GM18520 (cell line): ENCODE measurements at regions not wholly inside any gene's neighbourhood (a gene's known extent, or its start where the extent isn't known, plus 50 kb on each side); places are given as distances from the start of the nearest gene placed in this dataset.

ENCODE experiments used
- ATAC-seq: cut with Tn5 transposase; IDR thresholded peaks from one replicate; pipeline ENCODE4 v1.9.1; 2021; ENCODE audit not compliant: unreplicated experiment

DNA sequence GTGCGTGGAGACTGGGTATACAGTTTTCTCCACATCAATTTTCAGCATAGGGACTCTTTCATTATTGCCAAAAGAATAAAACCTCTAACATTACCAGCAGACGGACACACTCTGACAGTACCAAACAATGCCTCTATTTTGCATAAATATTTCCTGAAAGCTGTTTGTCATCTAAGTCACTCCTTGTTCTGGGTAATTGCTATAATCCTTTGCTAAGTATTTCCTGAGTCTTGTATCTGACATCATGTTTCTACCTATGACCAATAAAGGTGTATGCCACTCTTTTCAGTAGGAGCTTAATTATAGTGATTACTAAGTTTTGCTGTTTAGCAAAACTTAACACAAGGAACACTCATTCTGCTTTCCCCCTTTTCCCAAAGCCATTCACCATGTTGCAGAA is 886.5 kb downstream of the SLITRK6 start:
- no peak for ATAC-seq

DNA sequence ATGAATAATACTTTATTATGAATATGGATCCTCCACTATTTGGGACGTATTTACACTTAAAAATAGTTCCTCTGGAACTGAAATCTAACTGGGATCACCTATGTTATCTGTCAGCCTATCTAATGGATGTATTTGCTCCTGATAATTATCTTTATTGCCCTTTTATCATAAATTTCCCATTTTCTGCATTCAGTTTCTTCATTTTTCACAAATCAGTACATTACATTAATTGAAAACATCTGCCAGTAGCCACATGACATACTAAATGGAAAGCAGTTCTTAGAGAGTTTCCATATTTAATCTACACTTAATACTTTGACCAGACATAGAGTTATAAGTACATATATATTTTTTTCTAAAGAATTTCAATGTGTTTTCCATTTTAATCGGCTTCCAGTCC is 888.8 kb downstream of the SLITRK6 start:
- no peak for ATAC-seq

DNA sequence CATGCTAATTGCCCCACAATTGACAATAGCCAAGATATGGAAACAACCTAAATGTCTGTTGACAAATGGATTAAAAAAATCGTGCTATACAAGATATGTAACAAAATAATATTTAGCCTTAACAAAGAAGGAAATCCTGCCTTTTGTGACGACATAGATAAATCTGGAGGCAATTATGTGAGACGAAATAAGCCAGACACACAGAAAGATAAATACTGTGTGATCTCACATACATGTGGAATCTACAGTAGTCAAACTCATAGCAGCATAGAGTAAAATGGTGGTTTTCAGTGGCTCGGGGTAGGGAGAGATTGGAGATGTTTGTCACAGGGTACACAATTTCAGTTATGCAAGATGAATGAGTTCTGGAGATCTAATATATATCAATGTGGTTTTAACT is 895.8 kb downstream of the SLITRK6 start:
- no peak for ATAC-seq

DNA sequence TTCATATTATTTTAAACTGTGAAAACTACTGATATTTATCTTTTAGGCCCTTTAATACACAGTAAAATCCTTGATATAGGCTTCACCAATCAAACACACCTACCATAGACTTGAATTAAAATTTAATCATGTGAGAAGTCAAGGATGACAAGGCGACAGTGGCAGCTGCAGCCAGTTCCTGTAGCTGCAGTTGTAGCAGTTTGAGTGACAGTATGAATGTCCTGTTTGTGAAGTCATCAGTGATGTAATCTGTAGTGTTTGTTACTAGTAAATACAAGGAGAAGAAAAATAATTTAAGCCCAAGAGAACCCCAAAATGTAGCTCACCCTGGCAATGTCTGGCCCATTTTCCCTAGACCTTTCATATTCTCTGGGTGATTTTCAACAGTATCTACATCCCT is 897.0 kb downstream of the SLITRK6 start:
- ATAC-seq = no peak

DNA sequence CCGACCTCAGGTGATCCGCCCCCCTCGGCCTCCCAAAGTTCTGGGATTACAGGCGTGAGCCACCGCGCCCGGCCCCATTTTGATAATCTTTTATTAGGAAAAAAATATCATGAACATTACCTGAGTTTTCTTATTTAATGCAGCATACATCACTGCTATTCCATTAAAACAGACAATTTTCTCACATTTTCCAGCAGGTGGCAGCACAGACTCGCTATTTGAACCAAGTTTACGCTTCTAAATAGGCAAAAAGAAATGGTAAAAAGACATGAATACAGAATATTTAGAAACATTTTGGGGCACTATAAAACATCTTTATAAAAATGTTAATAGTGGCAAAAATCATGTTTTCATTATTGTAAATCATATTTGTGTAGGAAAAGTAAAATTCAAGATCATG is 903.1 kb downstream of the SLITRK6 start:
- ATAC-seq = no peak

DNA sequence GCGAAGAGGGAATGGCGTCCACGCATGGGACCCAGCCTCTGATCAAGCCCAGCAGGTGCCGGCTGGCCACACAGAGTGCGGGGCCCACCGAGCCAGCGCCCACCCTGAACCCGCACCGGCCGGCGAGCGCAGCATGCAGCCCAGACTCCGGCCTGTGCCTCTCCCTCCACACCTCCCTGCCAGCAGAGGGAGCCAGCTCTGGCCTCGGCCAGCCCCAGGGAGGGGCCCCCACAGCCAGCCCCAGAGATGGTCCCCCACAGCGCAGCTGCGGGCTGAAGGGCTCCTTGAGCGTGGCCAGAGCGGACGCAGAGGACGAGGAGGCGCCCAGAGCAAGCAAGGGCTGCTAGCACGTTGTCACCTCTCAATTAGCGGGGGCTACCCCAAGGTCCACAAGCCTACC is 904.5 kb downstream of the SLITRK6 start:
- ATAC-seq = no peak

DNA sequence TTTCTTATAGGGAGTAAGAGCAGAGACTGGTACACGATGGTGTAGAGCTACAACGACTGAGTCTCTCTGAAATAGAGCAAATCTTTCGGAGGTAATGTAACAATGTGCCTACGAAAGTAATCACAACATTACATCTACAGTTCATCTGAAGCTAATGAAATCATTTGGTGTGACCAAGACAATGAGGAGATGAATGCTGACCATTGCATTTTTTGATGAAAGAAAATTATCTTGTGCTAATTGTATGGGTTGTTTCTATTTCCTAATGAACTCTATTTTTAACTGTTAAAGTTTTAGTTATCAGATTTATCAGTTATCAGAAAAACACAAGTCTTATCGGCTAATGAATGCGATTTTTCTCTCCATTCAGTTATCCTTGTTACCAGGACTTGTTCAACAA is 913.4 kb downstream of the SLITRK6 start:
- ATAC-seq = no peak

DNA sequence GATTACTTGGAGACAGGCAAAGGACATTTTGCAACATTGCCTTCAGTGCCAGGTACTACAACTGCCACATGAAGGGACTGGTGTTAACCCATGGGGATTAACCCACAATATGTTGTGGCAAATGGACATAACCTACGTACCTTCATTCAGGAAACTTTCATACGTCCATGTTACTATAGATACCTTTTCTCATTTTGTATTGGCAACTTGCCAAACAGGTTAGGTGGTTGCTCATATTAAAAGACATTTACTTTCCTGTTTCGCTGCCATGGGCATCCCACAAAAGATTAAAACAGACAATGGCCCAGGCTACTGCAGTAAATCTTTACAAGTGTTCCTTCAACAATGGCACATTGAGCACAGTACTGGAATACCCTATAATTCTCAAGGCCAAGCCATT is 925.3 kb downstream of the SLITRK6 start:
- no peak for ATAC-seq

DNA sequence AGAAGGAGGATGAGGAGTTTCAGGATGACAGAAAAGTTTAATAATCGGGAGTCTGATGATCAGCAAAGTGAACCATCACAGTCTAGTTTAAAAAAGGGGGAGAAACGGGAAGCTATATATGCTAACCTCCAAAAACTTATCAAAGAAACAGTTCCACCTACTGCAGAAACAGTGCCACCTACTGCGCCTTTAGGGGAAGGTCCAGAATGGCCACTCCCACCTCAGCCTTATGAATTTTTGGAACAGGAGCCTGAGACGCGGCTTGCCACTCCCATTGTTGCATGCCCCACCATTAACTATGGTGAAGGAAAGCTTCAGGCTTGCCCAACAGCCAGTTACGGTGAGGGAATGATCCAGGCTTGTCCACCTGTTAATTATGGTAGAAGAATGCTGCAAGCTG is 929.0 kb downstream of the SLITRK6 start:
- no peak for ATAC-seq

DNA sequence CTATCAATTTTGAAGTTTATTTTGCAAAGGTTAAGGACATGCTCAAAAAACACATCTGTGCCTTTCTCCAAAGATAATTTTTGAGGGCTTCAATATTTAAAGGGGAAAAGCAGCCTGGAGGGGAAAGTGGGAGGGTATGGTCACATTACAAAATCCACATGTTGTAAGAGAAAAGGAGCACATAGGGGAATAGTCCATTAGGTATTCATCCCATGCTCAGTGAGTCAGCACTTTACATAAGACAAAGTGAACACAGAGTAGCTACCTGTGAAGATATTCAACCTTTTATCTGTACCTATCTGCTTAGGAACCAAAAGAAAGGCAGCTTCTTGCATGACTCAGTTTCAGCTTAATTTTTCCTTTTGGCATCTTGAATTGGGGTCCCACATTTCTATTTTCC is 932.0 kb downstream of the SLITRK6 start:
- ATAC-seq = no peak

DNA sequence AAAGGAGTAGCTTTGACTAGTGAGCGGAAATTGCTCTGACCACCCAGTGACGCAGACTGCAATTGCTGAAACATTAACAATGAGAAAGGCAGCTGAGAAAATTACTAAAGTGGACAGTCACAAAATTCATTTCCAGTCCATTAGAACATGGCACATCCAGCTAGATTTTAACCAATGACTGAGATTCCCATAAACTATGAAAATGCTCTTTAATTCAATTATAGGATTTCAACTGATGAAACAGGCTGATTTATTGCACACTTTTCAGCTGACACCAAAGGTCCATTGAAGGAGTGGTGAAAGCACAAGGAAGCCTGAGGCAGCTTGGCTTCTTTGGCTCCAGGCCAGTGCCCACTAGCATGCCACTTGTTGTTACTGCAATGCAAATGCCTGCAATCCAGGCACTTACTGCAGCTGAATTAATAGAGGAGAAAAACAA is 933.4 kb downstream of the SLITRK6 start:
- ATAC-seq = no peak

DNA sequence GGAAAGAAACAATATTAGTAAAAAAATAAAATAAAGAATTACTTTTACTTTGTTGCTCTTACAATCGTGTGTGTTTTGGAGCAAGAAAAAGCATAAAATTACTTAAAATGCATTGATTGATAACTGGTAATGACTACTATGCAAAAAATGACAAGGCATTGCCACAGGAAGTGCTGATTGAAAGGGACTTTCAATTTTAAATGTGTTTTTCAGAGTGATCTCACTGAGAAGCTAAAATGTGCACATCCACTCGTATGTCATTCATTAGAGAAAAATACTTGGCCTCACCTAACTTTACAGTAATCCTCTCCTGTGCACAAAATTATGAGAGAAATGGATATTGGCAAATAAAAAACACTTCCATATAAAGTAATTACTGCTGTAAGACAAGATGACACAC is 934.9 kb downstream of the SLITRK6 start:
- no peak for ATAC-seq

DNA sequence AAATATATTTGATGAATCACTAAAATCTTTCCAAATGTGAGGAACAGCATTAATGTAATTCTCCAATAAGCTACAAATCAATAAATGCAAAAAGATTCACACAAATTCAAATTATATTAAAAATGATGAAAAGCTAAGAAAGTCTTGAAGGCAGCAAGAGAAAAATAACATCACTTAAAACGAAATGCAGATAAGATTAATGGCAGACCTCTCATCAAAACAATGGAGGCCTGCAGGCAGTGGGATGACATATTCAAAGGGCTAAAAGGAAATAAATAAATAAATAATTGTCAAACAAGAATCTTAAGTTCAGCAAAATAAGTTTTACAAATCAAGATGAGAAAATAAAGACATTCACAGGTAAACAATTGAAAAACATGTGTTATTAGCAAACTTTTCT is 952.1 kb downstream of the SLITRK6 start:
- ATAC-seq = no peak

DNA sequence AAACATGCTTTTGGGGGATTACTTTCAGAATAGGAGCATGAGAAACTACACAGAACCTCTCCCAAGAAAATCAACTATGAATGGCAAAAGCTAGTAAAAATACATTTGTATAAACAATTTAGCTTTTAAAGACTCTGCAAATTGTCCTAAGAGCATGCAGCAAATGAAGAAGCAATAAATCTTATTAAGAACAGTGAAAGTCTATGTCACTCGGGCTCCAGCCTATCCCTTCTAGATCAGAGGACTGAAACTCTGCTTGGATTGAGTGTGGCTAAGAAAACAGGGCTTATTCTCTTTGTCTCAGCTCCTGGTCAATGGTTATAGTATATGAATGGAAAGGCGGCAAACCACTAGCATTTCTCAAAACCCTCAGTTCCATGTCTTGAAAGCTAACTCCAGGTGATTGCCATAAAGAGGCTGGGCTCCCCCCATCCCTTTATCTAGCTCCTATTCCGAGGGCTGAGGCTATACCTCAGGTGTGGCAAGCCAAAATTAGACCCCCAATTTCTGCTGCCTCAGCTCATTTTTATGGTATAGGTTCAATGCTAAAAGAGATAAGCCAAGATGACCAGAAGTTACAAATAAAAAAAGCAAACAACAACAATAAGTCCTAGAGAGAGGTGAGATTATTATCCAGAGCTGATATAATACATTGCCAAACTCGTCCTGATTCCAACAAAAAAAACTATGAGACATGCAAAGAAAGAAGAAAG is 953.2 kb downstream of the SLITRK6 start:
- no peak for ATAC-seq

DNA sequence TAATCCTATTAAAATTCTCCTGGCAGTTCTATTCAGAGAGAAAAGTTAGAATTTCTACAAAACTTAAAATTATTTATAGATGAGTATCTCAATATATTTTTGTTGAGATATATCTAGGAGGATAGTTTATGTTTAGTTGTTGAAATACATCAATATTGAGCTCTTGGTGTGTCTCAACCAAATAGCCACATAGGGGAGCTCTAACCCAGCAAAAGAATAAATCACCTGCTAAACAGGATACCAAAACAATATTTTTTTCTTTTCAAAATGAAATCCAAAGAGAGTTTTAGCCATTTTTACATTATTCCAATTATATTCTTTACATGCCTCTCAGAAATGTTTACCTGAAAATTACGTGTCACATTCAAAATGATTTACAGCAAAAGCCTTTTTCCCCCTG is 954.7 kb downstream of the SLITRK6 start:
- ATAC-seq = no peak

DNA sequence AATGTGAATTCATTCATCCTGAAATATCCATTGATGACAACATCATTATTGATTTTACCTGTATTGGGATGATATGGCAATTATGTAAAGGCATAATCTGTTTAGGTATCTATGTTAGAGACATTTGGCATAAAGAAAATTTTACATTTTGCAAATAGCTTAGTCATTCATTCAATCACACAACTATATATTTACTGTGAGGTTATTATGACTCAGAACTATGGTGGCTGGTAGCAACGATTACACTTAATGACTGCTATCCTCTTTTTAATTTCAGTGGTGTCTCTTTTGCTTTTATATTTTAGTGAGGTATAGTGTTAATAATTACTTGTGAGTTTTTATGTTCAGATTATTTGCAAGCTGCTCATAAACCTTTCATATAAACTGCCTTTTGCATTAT is 955.9 kb downstream of the SLITRK6 start:
- no peak for ATAC-seq

DNA sequence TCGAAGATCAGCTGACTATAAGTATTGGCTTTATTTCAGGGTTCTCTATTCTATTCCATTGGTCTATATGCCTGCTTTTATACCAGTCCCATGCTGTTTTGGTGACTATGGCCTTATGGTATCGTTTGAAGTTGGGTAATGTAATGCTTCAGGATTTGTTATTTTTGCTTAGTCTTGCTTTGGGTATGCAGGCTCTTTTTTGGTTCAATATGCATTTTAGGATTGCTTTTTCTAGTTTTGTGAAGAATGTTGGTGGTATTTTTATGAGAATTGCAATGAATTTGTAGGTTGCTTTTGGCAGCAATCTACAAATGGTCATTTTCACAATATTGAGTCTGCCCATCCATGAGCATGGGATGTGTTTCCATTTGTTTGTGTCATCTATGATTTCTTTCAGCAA is 951.9 kb upstream of the SLITRK1 start:
- ATAC-seq = no peak

DNA sequence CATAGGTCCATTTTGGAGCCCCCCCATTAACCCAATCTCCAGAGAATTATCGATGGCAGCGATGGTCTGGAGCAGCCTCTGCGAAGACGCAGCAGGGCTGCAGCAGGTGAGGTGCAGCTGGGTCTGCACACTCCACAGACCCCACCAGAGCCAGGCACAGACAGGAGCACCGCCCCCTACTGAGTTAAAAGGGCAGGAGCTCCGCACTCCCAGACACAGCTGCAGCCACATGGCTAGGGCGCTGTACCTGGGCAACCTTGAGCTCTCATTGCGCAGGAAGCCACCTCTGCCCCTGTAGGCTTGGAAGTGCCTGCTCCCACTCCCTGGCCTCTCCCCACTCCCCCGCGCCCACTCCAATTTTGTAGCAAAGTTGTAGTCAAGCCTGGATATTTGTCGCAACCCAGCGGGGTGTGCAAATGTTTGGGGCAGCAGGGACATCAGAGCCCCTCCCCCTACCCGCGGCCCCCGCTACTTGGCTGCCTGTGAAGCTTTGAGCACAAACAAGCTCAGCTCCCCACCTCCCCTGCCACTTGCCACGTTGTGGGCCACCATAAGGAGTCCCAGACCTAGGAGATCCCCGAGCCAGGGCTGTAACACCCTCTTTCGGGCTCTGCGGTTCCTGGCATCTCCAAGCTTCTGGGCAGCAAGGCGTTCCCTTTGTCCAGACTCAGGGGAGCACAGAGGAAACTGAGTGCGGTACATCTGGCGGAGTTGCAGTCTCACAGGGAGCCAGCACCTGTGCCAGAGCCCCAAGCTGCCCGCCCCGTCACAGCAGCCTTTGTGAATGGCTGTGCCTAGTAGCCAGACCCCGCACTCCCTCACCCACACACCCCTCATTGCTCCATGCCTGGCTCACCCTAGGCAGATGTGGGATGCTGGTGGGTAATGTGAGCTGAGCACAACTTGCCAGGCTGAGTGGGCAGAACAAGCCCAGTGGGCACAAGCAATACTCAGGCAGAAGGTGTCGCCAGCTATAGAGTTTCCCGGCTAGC is 949.7 kb upstream of the SLITRK1 start:
- no peak for ATAC-seq

DNA sequence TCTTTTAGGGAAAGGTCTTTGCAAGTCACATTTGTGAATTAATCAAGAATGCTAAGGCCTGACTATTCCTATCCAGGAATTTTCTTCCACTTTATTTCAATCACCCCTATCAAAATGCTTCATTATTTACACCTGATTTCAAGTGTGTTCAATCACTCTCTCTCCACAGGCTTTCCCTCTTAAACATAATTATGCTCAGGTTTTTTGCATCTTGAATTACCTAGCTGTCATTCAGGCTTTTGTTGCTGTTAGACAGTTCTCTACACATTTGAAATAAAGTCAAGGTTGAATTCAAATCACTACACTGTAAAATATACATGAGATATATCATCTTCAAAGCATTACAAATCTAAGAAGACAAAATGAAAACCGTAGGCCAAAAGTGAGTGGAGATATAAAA is 941.3 kb upstream of the SLITRK1 start:
- no peak for ATAC-seq

DNA sequence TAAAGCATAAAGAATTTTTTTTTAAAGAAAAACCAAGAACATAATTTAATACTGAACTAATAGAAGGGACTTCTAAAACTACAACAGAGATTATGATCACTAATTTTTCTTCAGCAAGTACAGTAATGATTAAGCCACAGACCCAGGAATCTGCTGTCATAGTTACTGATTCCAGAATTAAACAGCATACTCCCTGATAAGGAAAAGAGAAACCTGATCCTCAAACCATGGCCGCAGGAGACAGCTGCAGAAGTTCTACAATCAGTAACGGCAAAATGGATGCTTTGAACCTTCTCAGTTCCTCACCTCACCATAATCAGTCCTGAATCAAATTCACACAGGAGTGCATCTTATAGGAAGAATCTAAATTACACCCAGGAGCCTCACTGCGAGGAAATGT is 939.0 kb upstream of the SLITRK1 start:
- ATAC-seq = no peak

DNA sequence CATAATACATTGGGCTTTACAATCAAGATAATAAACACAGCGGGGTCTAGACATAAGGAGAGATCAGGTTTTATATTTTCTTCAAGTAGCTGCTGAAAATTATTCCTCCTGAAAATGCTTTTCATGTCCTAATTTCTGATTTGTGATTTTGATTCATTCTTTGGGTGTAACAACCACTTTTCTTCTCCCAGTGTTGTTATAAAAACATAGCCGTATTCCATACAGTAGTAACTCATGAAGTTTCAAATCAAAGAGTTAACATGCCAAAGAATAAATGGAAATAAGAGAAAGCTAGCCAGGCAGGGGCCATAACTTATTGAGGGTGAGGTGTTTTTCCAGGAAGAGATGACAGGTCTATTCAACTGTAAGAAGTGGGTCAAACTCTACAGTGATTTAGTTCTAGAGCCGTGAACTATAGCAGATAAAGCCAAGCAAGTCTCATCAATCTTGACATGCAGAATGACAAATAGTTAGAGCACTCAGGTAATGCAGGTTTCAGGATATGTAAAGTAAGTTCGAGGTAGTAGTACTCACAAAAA is 934.4 kb upstream of the SLITRK1 start:
- ATAC-seq = no peak

DNA sequence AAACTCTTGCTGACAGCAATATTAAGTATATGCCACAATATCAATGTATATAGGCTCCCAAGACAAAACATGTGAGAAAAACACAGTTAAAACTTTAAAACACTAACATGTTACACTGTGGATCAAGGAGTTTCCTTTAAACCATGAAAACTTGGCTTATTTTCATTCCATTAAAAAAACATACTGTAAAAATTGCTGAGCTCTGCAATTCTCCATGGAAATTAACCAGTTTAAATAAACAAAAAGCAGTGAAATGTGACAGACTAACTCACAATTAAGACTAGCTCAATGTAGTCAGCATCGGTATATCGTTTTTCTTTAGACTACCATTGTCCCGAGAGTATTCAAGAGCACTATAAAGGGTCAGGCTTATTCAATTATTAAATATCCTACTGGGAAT is 930.5 kb upstream of the SLITRK1 start:
- ATAC-seq = no peak
